ENCODE measurements at regions not wholly inside any gene's neighbourhood (a gene's known extent, or its start where the extent isn't known, plus 50 kb on each side); places are given as distances from the start of the nearest gene placed in this dataset.
"Not testable (repeated sequence)": the region's sequence is repeated elsewhere in the genome, so short reads cannot be mapped to it uniquely, and the experiment has no call there.

DNA sequence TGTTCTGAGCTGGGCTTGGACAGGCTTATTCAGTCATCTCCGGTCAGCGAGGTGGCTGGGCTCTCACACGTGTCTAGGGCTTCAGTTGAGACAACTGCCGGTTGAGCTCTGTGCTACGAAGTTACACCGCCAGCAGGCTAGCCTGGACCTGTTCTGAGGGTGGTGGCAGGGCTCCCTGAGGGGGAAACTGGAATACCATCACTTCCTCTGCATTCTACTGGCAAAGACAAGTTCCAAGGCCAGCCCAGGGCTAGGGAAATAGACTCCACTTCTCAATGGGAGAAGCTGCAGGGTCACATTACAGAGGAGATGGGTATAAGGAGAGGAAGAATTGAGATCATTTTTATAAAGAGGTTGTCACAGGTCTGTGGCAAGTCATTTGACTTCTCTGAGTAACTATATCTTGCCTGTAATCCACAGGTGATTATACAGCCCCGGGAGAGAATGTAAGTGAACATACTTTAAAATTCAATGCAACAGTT lies 106.8 kb upstream of the IL12A start:
- H3K27ac Mint-ChIP-seq: no peak overlapping the region
- no peak for ATAC-seq (replicated peaks)
- no peak overlapping the region for H3K4me3 Mint-ChIP-seq
- H3K4me1 Mint-ChIP-seq: no peaks in the 10 kb centered on the region
- H3K27me3 Mint-ChIP-seq: peaks cover 7% of the 10 kb centered on the region
- H3K9me3 Mint-ChIP-seq: no peaks in the 10 kb centered on the region
- no peaks in the 10 kb centered on the region for H3K36me3 Mint-ChIP-seq (ENCODE audit: low read depth)

DNA sequence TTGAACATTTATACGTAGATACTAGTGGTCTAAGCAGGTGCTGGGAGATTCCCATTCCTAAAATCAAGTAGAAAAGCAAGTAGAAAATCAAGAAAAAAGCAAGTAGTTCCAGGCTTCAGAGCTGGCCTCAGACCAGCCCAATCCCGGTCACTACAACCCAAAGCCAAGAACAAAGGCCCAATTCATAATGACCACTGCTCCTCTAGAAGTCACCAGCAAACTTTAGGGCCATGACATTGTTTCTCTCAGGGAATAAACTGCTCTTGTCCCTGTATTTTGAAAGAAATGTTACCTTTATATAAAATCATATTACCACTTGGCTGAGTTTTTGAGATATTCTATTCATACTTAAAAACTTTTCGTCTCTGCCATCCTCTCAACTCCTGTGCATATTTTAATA lies 106.3 kb upstream of the IL12A start:
- Mint-ChIP-seq H3K4me1 (no peaks in the 10 kb centered on the region), H3K36me3 (ENCODE audit: low read depth) (no peaks in the 10 kb centered on the region), H3K9me3 (no peaks in the 10 kb centered on the region), H3K27ac (no peak overlapping the region), H3K27me3 (peaks cover 7% of the 10 kb centered on the region), H3K4me3 (no peak overlapping the region)
- no peak for ATAC-seq (replicated peaks)

DNA sequence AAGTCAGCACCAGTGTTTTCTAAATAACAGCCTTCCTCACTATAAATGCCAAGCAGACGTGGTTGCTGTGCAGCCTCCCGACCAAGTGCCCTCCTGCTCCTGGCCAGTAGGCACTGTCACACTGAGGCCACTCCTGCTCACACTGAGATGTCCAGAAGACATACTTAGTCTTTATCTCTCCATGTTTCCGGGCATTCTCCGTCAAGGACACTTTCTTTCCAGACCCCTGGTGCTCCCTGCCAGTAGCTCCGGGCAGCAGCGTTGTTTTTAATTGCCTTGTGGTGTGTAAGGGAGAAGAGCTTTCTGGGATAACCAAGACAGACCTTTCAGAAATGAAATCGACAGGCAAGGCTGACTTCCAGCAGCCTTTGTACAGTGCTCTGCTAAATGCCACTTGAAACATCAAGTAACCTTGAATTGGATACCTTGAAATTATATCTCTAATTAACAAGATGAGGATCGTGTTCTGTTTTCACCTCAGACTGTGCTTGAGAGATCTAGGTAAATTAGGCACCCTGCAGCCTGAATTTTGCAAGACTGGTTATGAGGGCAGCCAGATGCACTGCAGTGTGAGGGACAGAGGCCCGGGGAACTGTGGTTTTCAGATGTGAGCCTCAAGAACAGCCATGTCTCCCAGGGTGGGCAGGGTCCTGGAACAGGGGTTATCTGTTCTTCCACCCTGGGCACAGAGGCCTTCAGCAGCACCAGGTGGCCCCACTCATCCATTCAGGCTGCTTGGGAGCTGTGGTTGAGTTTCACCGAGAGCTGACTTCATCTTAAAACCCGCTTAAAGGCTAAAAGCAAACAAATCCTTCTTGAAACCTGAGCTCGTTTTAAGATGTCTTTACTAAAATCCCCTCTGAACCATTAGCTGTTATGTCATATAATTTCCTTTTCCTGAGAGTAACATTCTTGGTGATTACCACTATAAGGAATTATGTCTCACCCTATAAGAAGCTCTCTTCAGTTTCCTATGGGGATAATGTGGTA lies 105.5 kb upstream of the IL12A start:
- H3K27ac Mint-ChIP-seq: no peak overlapping the region
- H3K36me3 Mint-ChIP-seq (ENCODE audit: low read depth): no peaks in the 10 kb centered on the region
- H3K9me3 Mint-ChIP-seq: no peaks in the 10 kb centered on the region
- H3K4me3 Mint-ChIP-seq: no peak overlapping the region
- H3K27me3 Mint-ChIP-seq: peaks cover 5% of the 10 kb centered on the region
- no peak for ATAC-seq (replicated peaks)
- no peaks in the 10 kb centered on the region for H3K4me1 Mint-ChIP-seq

DNA sequence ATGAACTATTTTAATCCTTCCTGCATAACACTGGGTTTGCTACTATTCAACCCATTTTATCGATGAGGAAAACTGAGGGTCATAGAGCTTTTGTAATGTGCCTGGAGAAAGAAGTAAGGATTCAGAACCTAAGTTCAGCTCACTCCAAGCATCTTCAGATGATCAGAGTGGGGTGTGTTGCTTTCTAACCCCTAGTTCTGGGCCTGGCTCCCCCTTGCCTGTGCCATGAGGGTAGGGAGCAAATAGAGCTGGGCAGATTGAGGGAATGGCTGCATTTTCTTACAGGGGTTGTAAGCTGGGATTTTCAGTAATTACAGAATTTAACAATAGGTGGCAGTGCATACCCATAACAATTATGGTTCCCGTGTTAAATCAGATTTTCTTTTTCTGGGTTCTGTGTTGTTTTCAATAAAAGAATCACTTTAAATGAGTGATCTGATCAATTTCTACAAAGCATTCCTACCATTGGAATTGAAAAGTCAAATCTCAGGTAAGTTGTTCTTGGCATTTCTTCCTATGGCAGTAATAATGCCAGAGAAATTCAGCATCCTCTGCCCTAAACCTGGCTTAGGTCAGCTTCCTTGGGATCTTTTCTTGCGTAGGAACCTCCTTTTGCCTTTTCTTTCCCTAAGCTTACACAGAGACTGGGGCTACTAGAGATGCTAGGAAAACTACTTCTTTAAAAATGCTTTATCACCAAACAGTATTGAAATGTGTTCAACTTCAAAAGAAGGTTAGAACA lies 103.8 kb upstream of the IL12A start:
- Mint-ChIP-seq H3K9me3 (no peaks in the 10 kb centered on the region), H3K27me3 (peaks cover 9% of the 10 kb centered on the region), H3K36me3 (ENCODE audit: low read depth) (no peaks in the 10 kb centered on the region), H3K4me1 (no peaks in the 10 kb centered on the region), H3K27ac (no peak overlapping the region), H3K4me3 (no peak overlapping the region)
- no peak for ATAC-seq (replicated peaks)

DNA sequence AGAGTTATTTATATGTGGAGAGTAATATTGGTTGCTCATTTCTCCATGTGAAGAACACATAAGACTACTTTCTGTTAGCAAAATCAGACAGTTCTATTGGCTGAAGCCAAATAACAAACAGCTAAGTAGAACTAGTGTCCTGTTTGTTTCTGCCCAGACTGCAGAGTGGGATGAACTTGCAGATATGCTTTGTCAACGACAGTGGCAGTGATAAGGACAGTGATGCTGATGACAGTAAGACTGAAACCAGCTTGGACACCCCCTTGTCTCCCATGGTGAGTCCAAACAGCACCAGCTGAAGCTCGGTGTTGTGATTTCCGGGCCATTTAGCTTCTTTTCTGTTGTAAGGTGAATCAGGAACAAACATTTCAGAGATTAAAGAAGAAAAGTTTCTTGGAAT lies 102.6 kb upstream of the IL12A start:
- no peaks in the 10 kb centered on the region for H3K9me3 Mint-ChIP-seq
- no peaks in the 10 kb centered on the region for H3K36me3 Mint-ChIP-seq (ENCODE audit: low read depth)
- no peaks in the 10 kb centered on the region for H3K4me1 Mint-ChIP-seq
- no peak overlapping the region for H3K4me3 Mint-ChIP-seq
- ATAC-seq (replicated peaks): no peak
- H3K27ac Mint-ChIP-seq: no peak overlapping the region
- peaks cover 13% of the 10 kb centered on the region for H3K27me3 Mint-ChIP-seq

DNA sequence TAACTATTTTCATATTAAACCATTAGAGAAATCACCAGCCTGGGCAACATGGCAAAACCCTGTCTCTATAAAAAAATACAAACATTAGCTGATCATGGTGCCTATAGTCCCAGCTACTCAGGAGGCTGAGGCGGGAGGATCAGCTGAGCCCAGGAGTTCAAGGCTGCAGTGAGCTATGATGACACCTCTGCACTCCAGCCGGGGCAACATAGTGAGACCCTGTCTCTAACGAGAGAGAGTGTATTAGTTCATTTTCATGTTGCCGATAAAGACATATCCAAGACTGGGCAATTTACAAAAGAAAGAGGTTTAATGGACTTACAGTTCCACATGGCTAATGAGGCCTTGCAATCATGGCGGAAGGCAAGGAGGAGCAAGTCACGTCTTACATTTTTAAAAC lies 102.1 kb upstream of the IL12A start:
- not testable (repeated sequence) for H3K4me1 Mint-ChIP-seq; H3K4me3 Mint-ChIP-seq; H3K9me3 Mint-ChIP-seq; H3K27ac Mint-ChIP-seq; ATAC-seq (replicated peaks); H3K36me3 Mint-ChIP-seq (ENCODE audit: low read depth)
- H3K27me3 Mint-ChIP-seq: peaks cover 14% of the 10 kb centered on the region

DNA sequence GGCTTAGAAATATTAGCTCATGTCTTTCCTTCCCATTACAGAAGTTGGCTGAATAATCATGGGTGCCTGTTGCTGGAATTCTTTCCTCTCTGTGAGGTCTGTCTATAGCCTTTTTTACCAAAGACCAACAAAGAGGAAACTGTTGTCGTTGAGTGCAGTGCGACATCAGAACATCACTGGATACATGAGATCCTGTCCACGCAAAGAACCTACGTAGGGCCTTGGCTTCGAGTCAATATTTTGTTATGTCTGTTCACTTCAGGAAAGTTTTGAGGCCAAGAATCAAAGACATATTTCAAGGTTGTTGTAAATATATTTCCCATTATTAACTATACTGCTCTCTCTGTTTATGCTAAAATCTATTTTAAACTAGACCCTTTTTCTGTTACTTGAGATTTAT lies 101.5 kb upstream of the IL12A start:
- no peak overlapping the region for H3K4me3 Mint-ChIP-seq
- ATAC-seq (replicated peaks): no peak
- H3K4me1 Mint-ChIP-seq: no peaks in the 10 kb centered on the region
- peaks cover 18% of the 10 kb centered on the region for H3K27me3 Mint-ChIP-seq
- H3K27ac Mint-ChIP-seq: no peak overlapping the region
- no peaks in the 10 kb centered on the region for H3K9me3 Mint-ChIP-seq
- H3K36me3 Mint-ChIP-seq (ENCODE audit: low read depth): no peaks in the 10 kb centered on the region

DNA sequence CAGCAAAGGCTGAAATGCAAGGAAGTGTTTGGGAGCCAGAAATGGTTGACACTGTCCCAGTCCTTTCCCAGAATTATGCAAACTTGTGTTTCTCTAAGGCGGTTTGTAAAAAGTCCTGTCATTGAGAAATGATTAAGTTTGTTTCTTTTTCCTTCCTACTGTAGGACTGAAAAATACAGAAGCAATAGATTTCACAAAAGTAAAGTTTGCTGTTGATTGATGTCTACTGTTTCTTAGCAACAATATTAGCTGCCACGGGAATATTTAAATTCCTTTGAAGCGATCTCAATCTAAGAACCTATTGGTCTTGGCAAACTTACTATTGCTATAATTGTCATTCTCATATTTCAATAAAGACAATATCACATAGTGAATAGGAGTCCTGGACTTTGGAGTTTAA lies 100.7 kb upstream of the IL12A start:
- Mint-ChIP-seq H3K36me3 (ENCODE audit: low read depth) (no peaks in the 10 kb centered on the region), H3K9me3 (no peaks in the 10 kb centered on the region), H3K4me1 (no peaks in the 10 kb centered on the region), H3K4me3 (no peak overlapping the region), H3K27me3 (peaks cover 17% of the 10 kb centered on the region), H3K27ac (no peak overlapping the region)
- ATAC-seq (replicated peaks): no peak

DNA sequence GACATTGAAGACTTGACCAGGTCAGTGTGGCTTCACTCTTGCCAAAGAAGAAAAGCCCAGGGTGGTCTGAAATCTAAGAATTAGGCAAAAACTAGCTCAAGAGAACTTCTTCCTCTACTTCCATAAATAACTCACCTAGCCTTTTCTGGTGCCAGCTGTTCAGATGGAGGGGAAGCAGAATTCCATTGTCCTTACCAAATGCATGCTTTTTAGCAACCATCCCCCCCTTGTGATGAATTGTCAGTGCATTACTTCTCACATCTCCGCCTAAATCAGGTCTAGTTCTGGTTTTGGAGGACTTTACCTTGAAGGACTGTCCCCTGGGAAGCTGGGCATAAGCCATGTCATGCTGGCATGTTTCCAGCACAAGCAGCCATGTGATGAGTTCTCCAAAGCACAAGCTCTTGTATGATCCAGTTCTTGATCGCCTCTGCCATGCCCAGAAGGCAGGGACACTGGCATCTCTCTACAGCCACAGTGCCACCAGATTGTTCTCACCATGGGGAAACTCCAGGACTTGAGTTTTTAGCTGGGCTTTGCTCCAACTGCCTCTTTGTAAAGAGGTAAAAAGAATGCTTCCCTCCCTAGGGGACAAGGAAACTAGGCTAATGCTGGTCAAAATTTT lies 96.4 kb upstream of the IL12A start:
- H3K36me3 Mint-ChIP-seq (ENCODE audit: low read depth): no peaks in the 10 kb centered on the region
- H3K4me3 Mint-ChIP-seq: no peak overlapping the region
- H3K9me3 Mint-ChIP-seq: no peaks in the 10 kb centered on the region
- H3K27me3 Mint-ChIP-seq: peaks cover 27% of the 10 kb centered on the region
- ATAC-seq (replicated peaks): no peak
- no peaks in the 10 kb centered on the region for H3K4me1 Mint-ChIP-seq
- no peak overlapping the region for H3K27ac Mint-ChIP-seq

DNA sequence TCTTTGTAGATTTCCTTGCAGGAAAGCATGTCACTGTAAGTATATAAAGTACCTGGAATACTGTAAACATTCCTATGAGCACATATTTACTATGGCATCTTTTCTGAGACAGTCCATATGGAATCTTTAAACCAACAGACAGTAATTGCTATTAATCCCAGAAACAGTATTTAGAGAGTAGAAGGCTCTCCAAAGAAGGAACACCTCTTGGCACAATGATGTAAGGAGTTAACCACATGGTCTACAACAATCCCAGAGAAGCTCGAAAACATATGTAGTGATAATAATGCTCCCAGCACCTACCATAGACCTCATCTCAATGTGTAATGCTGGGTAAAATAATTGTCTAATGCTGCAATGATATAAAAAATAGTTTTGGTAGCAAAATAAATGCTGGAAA lies 95.8 kb upstream of the IL12A start:
- Mint-ChIP-seq H3K36me3 (ENCODE audit: low read depth) (no peaks in the 10 kb centered on the region), H3K27me3 (peaks cover 27% of the 10 kb centered on the region), H3K4me1 (no peaks in the 10 kb centered on the region), H3K4me3 (no peak overlapping the region), H3K9me3 (no peaks in the 10 kb centered on the region), H3K27ac (no peak overlapping the region)
- ATAC-seq (replicated peaks): no peak

DNA sequence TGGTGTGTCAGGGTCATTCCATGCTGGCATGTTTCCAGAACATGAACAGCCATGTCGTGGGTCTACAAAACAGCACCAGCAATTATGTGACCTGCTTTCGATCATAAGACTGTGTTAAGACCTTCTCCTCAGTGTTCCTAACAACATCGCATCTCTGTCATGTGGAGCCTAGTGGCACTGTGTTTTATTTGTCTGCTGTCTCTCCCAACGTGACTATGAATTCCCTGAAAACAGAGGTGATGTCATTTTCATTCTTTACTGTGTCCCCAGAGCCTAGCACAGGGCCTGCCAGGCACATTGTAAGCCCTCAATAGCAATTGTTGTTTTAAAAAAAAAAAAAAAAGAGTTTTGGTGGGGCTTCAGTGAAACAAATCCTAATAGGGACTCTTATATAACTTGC lies 94.2 kb upstream of the IL12A start:
- Mint-ChIP-seq H3K36me3 (ENCODE audit: low read depth) (no peaks in the 10 kb centered on the region), H3K4me3 (no peak overlapping the region), H3K4me1 (no peaks in the 10 kb centered on the region), H3K27me3 (peaks cover 28% of the 10 kb centered on the region), H3K9me3 (no peaks in the 10 kb centered on the region), H3K27ac (no peak overlapping the region)
- no peak for ATAC-seq (replicated peaks)

DNA sequence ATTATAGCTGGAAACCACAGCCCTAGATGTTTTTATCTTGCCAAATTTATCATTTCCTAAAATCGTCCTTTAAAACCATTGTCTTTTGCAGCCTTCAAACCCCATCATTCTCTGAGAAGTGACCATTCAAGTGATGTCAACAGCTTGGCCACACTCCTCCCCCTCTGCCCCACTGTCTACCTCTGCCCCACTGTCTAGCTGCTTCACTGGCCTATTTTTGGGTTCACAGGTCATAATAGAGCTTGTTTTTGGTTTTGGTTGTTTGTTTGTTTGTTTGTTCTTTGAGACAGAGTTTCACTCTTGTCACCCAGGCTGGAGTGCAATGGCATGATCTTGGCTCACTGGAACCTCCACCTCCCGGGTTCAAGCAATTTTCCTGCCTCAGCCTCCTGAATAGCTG lies 93.2 kb upstream of the IL12A start:
- ATAC-seq (replicated peaks): no peak
- H3K9me3 Mint-ChIP-seq: no peaks in the 10 kb centered on the region
- H3K36me3 Mint-ChIP-seq (ENCODE audit: low read depth): no peaks in the 10 kb centered on the region
- H3K27ac Mint-ChIP-seq: no peak overlapping the region
- no peak overlapping the region for H3K4me3 Mint-ChIP-seq
- H3K4me1 Mint-ChIP-seq: no peaks in the 10 kb centered on the region
- H3K27me3 Mint-ChIP-seq: peaks cover 32% of the 10 kb centered on the region

DNA sequence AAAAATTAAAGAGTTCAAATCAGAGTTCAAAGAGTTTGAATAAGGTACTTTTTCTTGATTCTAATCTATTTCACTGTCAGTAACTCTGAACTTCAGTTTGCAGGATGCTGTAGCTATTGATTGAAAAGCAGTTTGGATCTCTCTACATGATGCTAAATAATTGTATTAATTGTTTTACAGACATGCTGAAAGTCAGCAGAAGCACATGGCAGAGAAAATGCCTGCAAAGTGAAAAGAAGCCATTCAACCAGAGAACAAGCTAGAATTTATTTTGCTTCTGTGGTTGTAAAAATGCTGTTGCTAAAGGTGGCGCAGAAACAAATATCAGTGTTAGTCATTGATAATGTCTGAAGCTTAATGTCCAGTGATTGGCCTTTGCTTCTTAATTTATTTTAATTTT lies 92.1 kb upstream of the IL12A start:
- no peak for ATAC-seq (replicated peaks)
- H3K9me3 Mint-ChIP-seq: no peaks in the 10 kb centered on the region
- no peaks in the 10 kb centered on the region for H3K4me1 Mint-ChIP-seq
- no peaks in the 10 kb centered on the region for H3K36me3 Mint-ChIP-seq (ENCODE audit: low read depth)
- peaks cover 33% of the 10 kb centered on the region for H3K27me3 Mint-ChIP-seq
- no peak overlapping the region for H3K4me3 Mint-ChIP-seq
- no peak overlapping the region for H3K27ac Mint-ChIP-seq

DNA sequence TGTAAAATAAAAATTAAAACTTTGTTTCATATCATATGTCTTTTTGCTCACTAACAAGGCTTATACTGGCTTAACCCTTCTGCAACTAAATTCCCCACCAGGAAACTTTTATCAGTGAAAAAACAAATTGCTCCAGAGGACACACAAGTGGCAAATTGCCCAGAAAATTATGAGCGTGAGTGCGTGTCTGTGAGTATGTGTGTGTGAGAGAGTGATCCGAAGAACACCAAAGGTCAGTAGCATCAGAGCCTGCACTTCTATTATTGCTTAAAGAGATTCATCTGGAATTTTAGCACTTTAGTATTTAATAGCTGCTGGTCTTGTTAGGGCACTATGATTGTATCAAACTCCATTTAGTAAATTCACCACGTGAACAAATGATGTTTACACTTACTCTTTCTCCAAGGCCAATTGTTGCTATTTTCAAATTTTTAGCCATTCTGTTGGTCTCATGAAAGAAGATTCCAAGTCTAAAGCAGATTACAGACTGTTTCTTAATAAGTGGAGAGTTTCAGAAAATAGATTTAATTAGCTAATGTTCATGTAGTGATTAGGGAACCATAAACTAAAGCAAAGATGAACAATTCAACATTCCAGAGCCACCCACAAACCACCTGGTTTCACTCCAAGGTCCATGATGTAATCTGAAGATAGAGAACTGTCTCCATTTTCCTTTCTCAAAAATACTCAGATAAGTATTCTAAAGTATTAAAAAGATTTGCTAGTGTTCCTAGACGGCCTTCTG lies 91.1 kb upstream of the IL12A start:
- Mint-ChIP-seq H3K27ac (no peak overlapping the region), H3K27me3 (peaks cover 30% of the 10 kb centered on the region), H3K36me3 (ENCODE audit: low read depth) (no peaks in the 10 kb centered on the region), H3K9me3 (no peaks in the 10 kb centered on the region), H3K4me3 (no peak overlapping the region), H3K4me1 (no peaks in the 10 kb centered on the region)
- no peak for ATAC-seq (replicated peaks)
